Fibroblast of skin of right biceps (primary cell): ENCODE measurements at regions not wholly inside any gene's neighbourhood (a gene's known extent, or its start where the extent isn't known, plus 50 kb on each side); places are given as distances from the start of the nearest gene placed in this dataset.
A peak's percentile ranks its signal among the peaks of the same experiment; 100 is the strongest.

Experiments
- DNase-seq: peaks from one replicate; pipeline ENCODE4 v3.0.0-alpha.2; 2013

DNA sequence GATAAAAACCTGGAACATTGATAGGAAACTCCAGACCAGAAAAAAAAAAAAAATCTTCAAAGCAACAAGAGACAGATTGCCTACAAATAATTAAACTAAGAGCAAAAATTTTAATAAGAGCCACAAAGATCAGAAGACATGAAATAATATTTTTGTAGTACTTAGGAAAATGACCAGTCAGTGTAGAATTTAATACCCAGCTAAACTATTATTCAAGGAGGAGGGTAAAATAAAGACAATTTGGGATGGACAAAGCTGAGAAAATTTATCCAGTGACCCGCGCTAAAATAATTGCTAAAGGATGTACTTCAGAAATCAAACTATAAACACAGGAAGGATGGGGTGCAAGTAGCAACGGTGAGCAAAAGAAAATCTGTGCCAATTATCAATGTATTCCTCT is 133.2 kb downstream of the AQP9 start:
- DNase-seq: no peak

DNA sequence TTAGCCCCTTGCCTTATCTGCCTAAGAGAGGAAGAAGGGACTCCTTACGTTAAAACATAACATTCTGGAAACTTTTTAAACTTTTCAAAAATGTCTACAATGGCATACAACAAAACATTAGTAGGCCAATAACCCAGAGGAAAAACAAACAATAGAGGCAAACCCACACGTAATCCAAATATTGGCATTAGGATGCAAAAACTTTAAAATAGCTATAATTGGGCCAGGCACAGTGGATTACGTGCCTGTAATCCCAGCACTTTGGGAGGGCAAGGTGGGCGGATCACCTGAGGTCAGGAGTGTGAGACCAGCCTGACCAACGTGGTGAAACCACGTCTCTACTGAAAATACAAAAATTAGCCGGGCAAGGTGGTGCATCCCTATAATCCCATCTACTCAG is 134.9 kb downstream of the AQP9 start:
- DNase-seq: no peak

DNA sequence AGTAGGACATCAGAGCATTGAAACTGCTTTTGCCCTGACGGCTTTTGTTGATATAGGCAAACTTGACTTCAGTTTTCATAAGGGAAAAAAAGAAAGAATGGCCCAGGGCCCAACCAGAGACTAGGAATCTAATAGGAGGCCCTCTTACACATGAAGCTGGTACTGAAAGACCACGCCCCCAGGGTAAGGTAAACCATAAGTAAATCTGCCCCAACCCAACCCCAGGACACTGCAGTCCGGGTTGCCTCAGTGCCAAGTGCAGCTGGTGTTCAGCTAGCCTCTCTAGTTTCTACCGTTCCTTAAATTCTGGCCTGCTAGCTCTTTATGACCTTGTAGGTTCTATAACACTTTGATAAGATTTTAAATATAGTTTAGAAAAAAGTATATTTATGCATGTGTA is 136.7 kb downstream of the AQP9 start:
- DNase-seq: no peak

DNA sequence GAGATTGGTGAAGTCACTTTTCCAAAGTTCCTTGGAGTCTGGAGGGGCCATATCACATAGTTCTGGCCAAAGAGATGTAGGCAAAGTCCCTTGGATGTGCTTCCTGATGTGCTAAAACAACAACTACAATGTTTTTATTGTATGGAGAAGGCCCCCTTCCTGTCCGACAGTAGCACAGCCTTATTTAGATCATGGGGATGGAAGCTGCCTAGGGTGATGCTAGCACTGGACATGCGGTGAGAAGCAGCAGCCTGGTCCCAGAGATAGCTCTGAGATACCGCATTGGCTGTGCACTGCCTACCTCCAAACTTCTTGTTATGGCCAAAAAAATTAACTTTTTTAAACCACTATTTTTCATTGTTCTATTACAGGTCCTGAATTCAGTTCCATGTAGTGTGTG is 137.6 kb downstream of the AQP9 start:
- DNase-seq: no peak

DNA sequence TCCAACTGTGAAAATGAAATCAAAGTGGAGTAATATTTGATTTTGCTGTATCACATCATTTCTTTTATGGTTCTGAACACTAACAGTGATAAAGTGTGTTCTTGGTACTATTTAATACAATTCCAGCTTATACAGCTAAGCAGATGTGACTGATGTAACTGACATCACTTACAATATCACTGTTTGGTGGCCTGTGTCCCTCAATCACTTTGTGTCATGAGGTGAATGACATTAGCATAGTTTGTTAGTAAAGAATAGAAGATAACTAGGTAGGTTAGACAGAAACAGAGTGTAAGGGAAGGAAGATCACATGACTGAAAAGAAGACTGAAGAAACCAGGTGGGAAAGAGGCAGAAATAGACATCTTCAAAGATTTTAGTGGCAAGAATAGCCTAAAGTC is 138.7 kb downstream of the AQP9 start:
- no peak for DNase-seq

DNA sequence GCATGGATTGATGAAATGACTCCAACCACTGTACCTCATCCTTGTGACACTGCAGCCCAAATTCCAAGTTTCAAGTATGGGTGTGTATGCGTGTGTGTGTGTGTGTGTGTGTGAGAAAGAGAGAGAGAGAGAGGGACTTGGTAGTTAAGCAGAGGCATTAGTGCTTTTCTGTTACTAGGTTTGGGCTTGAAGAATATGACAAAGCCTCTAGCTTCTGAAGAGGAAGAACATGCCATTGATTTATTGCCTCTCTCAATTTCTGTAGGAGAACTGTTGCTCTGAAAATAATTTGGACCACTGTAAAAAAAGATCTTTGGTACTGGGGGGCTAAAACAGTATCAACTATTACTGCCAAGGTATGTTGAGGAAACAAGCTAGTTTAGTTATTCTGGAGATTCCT is 139.2 kb downstream of the AQP9 start:
- no peak for DNase-seq

DNA sequence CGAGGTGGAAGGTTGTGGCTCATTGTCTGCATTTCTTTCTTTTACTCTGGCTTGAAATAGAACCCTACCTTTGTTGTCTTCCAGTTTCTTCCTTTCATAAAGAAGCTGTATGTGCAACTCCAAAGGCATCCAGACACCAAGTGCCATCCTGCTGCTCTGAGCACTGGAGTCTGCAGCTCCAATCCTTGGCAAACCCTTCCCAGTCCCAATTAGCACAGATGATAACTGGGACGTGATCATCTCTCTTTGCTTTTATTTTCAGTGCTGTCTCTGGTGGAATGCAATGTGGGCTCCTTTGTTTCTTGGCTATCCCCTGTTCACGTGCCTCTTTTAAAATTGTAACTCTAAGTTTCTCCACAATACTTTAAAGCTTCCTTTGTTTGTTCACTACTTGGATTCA is 140.9 kb downstream of the AQP9 start:
- no peak for DNase-seq

DNA sequence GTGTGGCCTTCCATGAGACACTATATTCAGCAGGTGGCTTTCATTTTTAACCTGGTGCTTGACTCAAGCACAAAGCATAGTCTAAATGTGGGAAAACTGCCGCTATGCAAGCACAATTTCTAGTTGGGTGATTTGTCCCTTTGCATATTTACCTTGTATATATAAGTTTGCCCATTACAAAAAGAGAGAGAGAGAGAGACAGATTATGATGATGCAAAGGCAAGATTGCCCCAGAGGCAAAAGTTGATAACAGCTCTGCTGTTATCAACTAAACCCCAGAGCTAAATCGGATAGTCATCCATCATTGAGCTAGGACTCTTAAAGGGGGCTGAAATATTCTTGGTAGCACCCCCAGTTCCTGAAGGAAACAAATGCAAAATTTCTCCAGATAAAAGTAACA is 141.5 kb downstream of the AQP9 start:
- no peak for DNase-seq

DNA sequence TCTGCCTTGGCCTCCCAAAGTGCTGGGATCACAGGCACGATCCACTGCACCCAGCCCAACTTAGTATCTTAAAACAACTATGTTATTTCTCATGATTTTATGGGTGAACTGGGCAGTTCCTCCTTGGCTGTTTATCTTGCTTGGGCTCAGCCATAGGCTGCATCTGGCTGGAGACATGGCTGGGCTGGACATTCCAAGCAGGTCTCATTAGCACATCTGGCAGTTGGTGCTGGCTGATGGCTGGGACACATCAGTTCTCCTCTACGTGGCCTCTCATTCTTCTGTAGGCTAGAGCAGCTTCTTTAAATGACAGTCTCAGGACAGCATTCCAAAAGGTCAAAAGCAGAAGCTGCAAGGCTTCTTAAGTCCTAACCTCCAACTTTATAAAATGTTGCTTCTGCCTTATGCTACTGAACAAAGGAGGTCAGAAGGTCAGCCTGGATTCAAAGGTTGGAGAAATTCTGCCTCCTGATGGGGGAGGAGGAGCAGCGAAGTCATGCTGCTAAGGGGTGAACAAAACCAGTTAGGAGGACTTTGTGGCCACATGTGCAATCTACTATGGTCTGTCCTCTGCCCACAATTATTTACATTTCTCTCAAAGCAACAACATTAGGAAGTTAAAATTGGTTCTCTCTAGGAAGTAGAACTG is 144.0 kb downstream of the AQP9 start:
- no peak for DNase-seq

DNA sequence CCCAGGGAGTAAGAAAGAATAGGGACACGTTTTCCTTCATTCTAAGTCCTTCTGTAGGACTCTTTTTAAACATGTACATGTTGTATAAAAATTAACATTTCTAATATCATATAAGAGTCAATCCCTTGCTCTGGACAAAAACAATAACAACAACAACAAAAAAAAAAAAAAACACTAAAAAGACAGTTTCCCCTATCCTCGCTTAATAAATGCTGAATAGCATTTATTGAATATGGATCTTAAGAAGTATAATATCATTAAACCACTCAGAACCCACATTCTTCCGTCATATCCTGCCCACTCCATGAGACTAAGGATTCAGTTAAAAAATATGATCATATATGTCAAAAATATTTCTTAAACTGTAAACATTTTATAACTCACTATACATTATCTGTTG is 145.1 kb downstream of the AQP9 start:
- DNase-seq: no peak

DNA sequence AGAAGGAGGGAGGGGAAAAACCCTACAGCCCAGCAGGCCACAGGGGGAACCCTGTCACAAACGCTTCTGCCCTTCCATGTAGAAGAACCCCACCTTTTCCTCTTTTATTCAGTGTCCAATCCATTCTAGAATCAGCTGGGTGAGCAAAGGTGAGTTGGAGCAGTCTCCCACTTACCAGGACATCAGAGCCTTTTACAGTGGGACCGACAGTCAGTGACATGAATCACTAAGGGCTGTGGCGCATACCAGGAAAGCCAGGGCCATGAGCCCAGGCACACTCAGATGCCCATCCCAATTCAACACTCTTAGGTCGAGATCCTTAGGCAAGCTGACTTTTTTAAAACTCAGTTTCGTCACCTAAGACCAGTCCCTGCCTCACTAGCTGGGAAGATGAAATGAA is 146.1 kb downstream of the AQP9 start:
- no peak for DNase-seq

DNA sequence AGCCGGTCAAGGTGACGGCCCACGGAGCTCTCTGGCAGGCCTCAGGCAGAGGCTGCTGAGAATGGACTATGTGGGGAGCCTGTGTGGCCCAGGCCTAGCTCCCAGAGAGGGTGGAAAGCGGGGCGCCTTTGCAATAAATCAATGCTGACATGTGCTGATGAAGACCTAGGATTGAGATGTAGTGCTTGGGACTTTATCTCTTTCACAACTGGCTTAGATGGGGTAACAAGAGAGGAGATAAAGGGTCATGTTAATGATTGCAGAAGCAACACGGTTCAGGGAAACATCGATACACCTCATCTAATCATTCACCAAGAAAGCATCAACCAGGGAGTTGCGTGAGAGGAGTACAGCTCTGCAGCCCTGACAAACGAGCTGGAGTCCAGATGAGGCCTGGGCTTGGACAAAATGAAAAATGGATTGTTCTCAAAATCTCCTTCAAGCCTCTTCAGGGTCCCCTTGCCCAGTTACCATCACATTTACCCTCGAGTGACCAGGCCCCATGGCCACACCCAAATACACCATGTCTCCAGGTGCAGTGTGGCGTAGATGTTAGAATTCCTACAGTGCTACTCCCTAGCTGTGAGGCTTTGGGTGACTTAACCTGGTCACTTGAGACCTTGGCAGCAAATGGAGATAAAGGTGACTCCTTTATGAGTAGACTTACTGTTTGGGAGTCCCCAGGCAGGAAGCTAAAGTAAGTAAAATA is 146.4 kb upstream of the LIPC start:
- DNase-seq: no peak

DNA sequence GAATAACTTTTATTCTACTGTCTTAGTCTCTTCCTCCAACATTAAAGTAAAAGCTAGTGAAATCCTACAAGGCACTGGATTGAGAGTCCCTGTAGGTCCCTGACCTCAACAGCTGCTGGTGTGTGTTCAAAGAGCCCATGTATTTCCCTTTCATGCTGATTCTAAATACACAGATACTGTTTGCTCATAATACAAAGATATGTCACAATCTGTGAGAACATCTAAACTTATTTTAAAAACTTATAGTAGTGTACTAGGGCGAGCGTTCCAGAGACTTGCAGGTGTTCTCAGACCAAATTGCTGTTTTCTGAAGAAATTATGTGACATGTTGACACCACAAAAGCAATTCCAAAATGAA is 145.9 kb upstream of the LIPC start:
- no peak for DNase-seq

DNA sequence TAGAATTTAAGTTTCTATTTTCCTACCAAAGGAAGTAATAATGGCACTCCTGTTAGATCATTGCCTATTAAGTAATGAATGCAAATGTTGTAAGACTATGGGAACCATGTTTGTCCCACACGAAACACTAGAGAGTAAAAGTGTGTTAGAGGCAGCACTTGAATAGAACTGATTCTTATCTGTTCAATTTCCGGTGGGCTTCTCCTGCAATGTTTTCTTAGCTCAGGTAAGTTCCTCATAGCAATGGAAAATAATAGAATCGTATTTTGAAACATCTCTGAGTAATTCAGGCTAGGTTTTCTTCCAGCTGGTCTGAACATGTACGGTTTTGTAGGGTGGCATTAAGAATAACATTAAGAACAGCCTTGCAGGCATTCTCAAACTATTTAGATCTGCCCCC is 145.3 kb upstream of the LIPC start:
- no peak for DNase-seq

DNA sequence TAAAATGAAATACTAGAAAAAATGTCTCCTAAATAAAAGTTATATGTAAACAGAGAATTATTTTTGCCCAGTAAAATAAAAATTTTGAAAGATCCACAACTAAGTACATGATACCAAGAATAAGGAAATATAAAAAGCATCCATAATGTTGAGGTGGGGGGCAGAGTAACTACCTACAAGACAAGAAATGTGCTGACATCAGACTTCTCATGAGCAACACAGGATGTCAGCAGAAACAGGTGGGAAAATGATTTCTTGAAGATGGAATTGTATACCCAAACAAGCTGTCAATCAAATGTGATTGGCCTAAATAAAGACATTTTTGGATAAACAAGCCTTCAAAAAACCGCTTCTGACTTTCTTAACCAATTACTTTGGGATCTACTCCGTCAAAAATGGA is 143.9 kb upstream of the LIPC start:
- DNase-seq: no peak

DNA sequence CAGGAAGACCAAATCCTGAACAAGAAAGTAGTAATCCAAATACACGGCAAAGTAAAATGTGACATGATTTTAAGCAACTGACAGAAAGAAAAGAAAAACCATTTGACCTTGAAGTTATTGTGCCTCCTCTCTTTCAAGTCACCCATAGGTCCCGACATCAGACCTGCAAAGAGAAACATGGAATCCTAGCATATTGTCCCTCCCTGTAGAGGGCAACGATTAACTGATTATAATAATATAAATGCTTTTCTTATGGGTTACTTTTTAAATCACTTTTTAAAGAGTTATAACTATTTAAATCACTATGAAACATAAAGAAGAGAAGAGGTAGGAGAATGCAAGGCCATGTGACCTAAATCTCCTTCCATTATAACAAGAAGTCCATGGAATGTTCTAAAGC is 143.2 kb upstream of the LIPC start:
- DNase-seq: no peak

DNA sequence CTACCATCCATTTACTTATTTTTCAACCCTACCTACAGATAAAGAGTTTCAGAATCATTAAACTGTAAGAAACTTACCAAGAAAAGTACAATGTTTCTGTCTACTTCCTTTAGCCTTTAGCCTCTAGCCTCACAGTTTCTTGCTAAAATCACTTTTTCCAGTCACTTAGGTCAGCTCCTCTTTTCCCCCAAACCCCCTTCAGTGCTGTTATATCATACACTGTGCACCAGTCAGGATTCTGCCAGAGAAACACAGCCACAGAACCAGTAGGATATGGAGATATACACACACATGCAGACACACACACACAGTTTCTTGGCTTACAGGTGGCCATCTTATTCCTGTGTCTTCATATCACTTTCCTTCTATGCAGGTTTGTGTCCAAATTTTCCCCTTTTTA is 139.9 kb upstream of the LIPC start:
- no peak for DNase-seq

DNA sequence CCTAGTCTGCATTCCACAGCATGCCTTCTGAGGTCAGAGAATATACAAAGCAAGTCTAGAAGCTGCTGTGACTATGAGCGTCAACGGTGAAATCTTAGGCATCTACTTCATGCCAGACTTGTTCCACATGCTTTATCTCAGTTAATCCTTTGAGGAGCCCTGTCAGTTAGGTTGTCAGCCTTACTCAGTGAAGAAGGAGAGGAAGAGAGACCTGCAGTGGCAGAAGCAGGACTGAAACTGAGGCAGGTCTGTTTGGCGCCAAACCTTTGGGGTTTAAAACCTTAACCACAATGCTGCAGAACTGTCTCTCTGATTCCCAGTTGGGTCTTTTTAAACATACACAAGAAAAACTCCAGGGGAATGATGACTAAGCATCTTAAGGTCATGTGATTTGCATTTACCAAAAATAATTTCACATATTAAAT is 139.0 kb upstream of the LIPC start:
- DNase-seq: peak; percentile 55

DNA sequence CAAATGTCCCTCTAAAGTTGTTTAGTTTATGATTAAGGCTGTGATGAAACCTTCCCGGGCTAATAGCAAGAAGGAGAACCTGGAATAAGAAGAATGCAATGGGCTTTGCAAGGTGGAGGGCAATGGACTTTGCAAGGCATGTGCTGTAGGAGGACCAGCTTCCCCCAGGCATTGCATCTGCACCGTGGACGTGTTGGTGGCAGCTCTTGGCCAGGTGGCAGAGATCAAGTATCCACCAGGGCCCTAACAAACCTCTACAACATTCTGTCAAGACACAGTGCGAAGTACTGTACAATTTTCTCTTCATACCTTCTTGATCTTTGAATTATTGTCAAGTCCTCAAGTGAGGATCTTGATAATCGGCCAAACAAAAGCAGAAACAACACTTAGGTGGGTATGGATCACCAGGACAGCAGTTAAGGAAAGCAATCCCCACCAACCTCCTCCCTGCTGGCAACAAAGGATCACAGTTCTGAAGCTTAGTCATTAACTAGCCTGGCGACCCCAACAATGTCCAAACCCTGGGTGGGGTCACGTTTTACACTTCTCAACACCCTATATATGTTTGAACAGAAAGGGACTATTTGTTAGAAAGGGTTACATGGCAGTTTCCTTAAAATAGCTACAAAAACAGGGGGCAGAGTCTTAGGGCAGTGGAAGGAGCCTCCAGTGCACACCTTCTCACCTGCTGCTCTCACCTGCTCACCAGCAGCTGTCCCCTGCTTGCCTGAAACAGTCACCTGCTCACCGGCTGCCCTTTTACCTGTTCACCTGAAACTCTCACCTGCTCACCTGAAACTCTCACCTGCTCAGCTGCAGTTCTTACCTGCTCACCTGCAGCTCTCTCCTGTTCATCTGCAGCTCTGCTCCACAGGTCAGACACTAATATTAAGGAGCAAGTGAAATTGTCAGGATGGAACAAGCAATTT is 137.9 kb upstream of the LIPC start:
- DNase-seq: no peak

DNA sequence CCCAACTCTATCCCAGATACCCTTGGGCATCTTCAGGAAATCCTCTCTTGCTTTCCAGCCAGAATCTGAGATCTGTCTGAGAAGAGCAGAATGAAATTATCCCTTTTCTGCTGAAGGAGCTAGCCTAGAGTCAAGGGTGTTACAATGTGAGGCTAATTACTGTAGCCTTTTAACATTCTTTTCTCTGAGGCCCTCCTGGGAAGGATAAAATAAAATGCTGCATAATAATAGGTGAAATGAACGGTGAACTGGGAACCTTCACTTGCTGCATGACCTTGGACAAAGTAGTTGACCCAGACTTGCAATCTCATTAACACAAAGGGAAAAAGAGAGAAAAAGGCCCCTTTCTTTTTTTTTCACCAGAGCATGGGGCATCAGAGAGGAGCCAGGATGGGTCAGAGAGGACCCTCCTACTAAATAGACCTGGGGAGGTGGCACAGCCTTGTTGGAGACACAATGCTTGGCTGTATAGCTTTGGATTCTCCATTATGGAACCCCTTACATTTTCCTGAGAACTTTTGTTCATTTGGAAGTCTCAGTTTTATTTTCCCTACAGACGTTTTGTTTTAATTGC is 137.0 kb upstream of the LIPC start:
- no peak for DNase-seq

DNA sequence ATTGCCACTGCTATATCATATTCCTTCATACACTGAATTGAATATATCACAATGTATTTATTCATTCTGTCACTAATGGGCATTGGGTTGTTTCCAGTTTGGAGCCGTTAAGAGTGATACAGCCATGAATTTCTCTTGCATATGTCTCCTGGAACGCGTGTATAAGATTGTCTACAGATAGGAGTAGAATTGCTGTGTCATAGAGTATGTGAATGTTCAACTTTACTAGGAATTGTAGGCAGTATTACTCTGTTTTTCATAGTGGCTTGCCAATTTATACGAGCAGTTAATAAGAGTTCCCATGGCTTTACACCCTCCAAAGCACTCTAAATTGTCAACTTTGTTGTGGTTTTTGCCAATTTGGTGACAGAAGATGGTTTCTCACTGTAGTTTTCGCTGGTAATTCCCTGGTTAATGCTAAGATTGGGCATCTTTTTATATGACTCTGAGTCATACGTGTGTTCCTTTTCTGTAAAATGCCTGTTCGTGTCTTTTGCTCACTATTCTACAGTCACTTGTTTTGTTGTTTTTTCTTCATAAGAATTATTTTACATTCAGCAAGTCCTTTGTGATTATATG is 136.1 kb upstream of the LIPC start:
- DNase-seq: no peak

DNA sequence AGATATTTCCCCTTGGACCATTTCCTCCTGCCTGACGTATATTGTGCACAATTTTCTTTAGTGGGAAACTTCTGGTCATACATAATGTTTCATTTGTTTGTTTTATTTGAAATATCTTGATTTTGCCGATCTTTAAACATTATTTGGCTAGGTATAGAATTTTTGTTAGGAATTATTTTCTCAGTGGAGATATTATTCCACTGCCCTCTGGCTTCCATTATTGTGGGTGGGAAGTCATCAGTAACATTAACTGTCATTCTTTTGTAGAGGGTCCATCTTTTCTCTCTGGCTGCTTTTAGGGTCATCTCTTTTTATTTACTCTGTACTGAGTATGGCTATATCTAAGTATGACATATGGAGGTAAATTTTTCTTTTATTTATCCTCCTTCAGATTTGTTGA is 135.5 kb upstream of the LIPC start:
- no peak for DNase-seq

DNA sequence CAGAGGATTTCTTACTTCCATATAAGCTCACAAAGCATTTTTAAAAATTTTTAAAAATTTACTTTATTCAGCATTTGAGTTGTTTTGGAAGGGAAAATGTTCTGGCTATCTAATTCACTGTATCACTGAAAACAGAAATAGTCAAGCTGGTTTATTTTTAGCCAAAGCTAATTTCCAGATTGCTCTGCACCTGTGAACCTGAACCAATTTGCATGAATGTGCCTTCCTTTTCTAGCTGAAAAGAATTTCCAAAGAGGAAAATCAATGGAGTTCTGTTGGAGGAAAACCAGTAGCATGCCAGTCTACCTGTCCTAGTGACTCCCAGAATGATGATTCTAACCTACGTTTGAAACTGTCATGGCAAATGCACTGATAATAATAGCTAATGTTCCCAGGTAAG is 134.2 kb upstream of the LIPC start:
- DNase-seq: no peak
